Neural progenitor cell (in vitro differentiated cells): ENCODE measurements at regions not wholly inside any gene's neighbourhood (a gene's known extent, or its start where the extent isn't known, plus 50 kb on each side); places are given as distances from the start of the nearest gene placed in this dataset.

ENCODE experiments used
- EZH2 ChIP-seq: fragments of 200-600 bp; sonication (generic); IDR thresholded peaks from 2 replicates; pipeline ENCODE4 v1.6.1; 2017; ENCODE audit warnings: antibody characterized with exemption, mild to moderate bottlenecking, moderate library complexity
- EZH2phosphoT487 ChIP-seq: fragments of 200-600 bp; sonication (generic); IDR thresholded peaks from 2 replicates; pipeline ENCODE4 v1.6.1; 2017; ENCODE audit warnings: antibody characterized with exemption
- TF ChIP-seq, protein P1 (sequence below): fragments of 200-600 bp; sonication (generic); IDR thresholded peaks from 2 replicates; pipeline ENCODE4 v1.5.1; 2017; ENCODE audit warnings: antibody characterized with exemption, mild to moderate bottlenecking

DNA sequence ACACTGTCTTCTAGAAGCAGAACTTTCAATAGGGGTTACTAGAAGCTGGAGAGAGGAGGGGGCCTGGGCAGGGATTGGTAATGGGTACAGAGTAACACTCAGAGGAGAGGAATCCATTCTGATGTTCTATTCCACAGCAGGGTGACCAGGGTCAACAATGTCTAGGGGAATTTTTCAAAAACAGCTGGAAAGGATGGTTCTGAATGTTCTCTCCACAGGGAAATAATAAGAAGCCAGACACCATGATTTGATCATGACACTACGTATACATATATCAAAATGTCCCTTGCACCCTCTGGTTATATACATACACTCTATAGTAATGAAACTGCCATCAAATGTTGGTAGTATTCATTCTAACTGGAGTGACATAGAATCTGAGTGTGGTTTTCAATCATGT is 111.2 kb upstream of the TOP3B start:
- TF ChIP-seq, protein P1, sequence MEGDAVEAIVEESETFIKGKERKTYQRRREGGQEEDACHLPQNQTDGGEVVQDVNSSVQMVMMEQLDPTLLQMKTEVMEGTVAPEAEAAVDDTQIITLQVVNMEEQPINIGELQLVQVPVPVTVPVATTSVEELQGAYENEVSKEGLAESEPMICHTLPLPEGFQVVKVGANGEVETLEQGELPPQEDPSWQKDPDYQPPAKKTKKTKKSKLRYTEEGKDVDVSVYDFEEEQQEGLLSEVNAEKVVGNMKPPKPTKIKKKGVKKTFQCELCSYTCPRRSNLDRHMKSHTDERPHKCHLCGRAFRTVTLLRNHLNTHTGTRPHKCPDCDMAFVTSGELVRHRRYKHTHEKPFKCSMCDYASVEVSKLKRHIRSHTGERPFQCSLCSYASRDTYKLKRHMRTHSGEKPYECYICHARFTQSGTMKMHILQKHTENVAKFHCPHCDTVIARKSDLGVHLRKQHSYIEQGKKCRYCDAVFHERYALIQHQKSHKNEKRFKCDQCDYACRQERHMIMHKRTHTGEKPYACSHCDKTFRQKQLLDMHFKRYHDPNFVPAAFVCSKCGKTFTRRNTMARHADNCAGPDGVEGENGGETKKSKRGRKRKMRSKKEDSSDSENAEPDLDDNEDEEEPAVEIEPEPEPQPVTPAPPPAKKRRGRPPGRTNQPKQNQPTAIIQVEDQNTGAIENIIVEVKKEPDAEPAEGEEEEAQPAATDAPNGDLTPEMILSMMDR: no peak
- no peak for TF ChIP-seq EZH2
- TF ChIP-seq EZH2phosphoT487: no peak
